ACHN (cell line): ENCODE measurements at regions not wholly inside any gene's neighbourhood (a gene's known extent, or its start where the extent isn't known, plus 50 kb on each side); places are given as distances from the start of the nearest gene placed in this dataset.

Source experiments
- DNase-seq: peaks from one replicate; pipeline ENCODE4 v3.0.0-alpha.2; 2015
- in situ Hi-C: cut with HindIII; loops from 2 replicates; pipeline ENCODE4 v1.10.0; 2017; ENCODE audit warnings: low sequenced_read_pairs, low pct_ligation_motif_present, low pct_unique_long_range_greater_than_20kb

GRCh38 chr2:6769346-6769745 is 96.4 kb downstream of the CMPK2 start:
- in situ Hi-C loops = no loop called here
- no peak for DNase-seq

- in situ Hi-C loops = no loop called here
- DNase-seq = no peak
These were observed 95.7 kb downstream of the CMPK2 start for GRCh38 chr2:6770006-6770405.

- in situ Hi-C loops = no loop called here
These were observed 93.8 kb downstream of the CMPK2 start for GRCh38 chr2:6771634-6772611.

GRCh38 chr2:6773007-6773693 is 92.6 kb downstream of the CMPK2 start:
- in situ Hi-C loops = no loop called here
- DNase-seq = peak; percentile 38

More at GRCh38 chr2:6771634-6772611, 93.8 kb downstream of the CMPK2 start:
- DNase-seq = no peak

GRCh38 chr2:6773694-6774044 is 92.0 kb downstream of the CMPK2 start:
- in situ Hi-C loops = no loop called here
- DNase-seq = no peak

GRCh38 chr2:6776125-6776524 is 89.6 kb downstream of the CMPK2 start:
- no peak for DNase-seq
- in situ Hi-C loops = no loop called here

- in situ Hi-C loops = no loop called here
- no peak for DNase-seq
These were observed 88.1 kb downstream of the CMPK2 start for GRCh38 chr2:6777626-6778025.

GRCh38 chr2:6780765-6781274 is 84.9 kb downstream of the CMPK2 start:
- in situ Hi-C loops = no loop called here
- DNase-seq = no peak

- in situ Hi-C loops = no loop called here
- no peak for DNase-seq
These were observed 83.0 kb downstream of the CMPK2 start for GRCh38 chr2:6782517-6783237.

GRCh38 chr2:6783238-6783614 is 82.5 kb downstream of the CMPK2 start:
- in situ Hi-C loops = no loop called here
- DNase-seq = no peak

GRCh38 chr2:6784291-6784690 is 81.4 kb downstream of the CMPK2 start:
- in situ Hi-C loops = no loop called here

GRCh38 chr2:6785493-6785892 is 80.2 kb downstream of the CMPK2 start:
- no peak for DNase-seq
- in situ Hi-C loops = no loop called here

More at GRCh38 chr2:6784291-6784690, 81.4 kb downstream of the CMPK2 start:
- DNase-seq = no peak

GRCh38 chr2:6787376-6787775 is 78.3 kb downstream of the CMPK2 start:
- peak; percentile 27 for DNase-seq
- in situ Hi-C loops = no loop called here

- in situ Hi-C loops = no loop called here
- no peak for DNase-seq
These were observed 77.1 kb downstream of the CMPK2 start for GRCh38 chr2:6788614-6789013.

GRCh38 chr2:6789559-6790138 is 76.1 kb downstream of the CMPK2 start:
- no peak for DNase-seq
- in situ Hi-C loops = no loop called here

- DNase-seq = no peak
- in situ Hi-C loops = no loop called here
These were observed 74.0 kb downstream of the CMPK2 start for GRCh38 chr2:6791682-6792081.

GRCh38 chr2:6792883-6793282 is 72.8 kb downstream of the CMPK2 start:
- in situ Hi-C loops = no loop called here
- DNase-seq = no peak

- DNase-seq = no peak
- in situ Hi-C loops = no loop called here
These were observed 72.3 kb downstream of the CMPK2 start for GRCh38 chr2:6793371-6793770.

GRCh38 chr2:6793913-6794312 is 71.8 kb downstream of the CMPK2 start:
- DNase-seq = no peak
- in situ Hi-C loops = no loop called here
